WERI-Rb-1 (cell line): ENCODE measurements at regions not wholly inside any gene's neighbourhood (a gene's known extent, or its start where the extent isn't known, plus 50 kb on each side); places are given as distances from the start of the nearest gene placed in this dataset.

ENCODE experiments used
- DNase-seq: peaks from one replicate; pipeline ENCODE4 v3.0.0-alpha.2; 2020
- H3K27ac ChIP-seq: fragments of 250-450 bp; sonication (Bioruptor Pico); 2 replicates; pipeline ENCODE4 v1.5.1; 2020; ENCODE audit warnings: mild to moderate bottlenecking, moderate library complexity
- H3K27me3 ChIP-seq: fragments of 250-450 bp; sonication (Bioruptor Pico); 2 replicates; pipeline ENCODE4 v1.5.1; 2021; ENCODE audit warnings: mild to moderate bottlenecking, low read depth, moderate library complexity; ENCODE audit not compliant: insufficient read depth, severe bottlenecking
- H3K36me3 ChIP-seq: fragments of 250-450 bp; sonication (Bioruptor Pico); 2 replicates; pipeline ENCODE4 v1.5.1; 2020; ENCODE audit warnings: mild to moderate bottlenecking, moderate library complexity
- H3K4me3 ChIP-seq: 2 replicates; pipeline ENCODE4 v1.5.1; 2011; ENCODE audit warnings: low read depth, mild to moderate bottlenecking, control low read depth, low read length
- H3K9me3 ChIP-seq: fragments of 250-450 bp; sonication (Bioruptor Pico); 2 replicates; pipeline ENCODE4 v1.5.1; 2021; ENCODE audit warnings: mild to moderate bottlenecking, moderate library complexity; ENCODE audit not compliant: severe bottlenecking
- CTCF ChIP-seq: IDR thresholded peaks from 2 replicates; pipeline ENCODE4 v1.5.1; 2011; ENCODE audit warnings: low read depth, mild to moderate bottlenecking, control low read depth, inconsistent platforms, low read length

DNA sequence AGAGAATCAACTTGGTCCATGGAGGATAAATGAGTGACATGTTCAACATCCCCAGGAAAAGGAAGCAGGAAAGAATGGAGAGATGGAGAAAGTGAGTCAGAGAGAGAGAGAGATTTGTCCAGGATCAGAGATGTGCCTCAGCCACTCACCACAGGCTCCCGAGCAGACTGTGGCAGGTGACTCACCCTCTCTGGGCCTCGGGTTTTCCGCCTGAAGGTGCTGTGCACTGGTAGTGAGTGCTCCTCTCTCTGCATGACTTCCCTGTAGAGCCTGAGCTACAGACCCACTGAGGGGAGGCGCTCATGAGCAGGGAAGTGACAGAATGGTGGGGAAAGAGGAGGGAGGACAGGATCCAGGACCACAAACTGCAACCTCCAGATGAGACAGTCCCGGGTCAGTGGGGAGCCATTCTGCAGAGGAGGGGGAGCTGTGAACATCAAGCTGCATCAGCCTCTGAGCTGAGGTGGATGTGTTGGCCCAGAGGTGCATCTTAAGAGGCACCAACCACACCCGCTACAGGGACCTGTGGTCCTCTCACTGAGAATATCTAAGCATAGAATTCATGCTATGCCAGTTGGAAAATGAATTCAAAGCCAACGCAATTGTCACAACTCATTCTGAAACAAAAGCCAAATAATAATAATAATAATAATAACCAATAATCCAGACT is 433.4 kb downstream of the BRD1 start:
- no peak overlapping the region for H3K27ac ChIP-seq
- H3K27me3 ChIP-seq, result no peaks in the 10 kb centered on the region
- peak; percentile 7; the same call in 1 of the 2 replicates for TF ChIP-seq CTCF
- no peaks in the 10 kb centered on the region for H3K9me3 ChIP-seq
- no peaks in the 10 kb centered on the region for H3K36me3 ChIP-seq
- DNase-seq, result no peak
- H3K4me3 ChIP-seq, result no peak overlapping the region

DNA sequence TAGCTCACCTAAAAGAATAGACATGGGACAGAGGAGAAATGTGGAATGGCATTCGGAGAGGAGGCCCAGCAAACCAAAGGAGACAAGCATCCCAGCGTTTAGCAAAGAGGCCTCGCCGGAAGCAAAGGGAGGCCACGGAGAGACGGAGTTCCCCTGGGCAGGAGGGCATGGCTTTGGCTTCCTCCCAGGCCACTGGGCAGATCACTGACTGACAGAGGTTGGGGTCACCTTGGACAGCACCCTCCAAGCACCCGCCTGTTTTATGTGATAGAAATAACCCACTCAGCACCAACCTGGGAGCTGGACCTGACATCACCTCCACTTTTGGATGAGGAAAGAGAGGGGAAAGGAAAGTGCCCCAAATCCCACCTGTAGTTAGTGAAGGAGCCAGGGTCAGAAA is 434.1 kb downstream of the BRD1 start:
- TF ChIP-seq CTCF, result no peak
- Histone ChIP-seq H3K9me3 (no peaks in the 10 kb centered on the region), H3K27me3 (no peaks in the 10 kb centered on the region)

DNA sequence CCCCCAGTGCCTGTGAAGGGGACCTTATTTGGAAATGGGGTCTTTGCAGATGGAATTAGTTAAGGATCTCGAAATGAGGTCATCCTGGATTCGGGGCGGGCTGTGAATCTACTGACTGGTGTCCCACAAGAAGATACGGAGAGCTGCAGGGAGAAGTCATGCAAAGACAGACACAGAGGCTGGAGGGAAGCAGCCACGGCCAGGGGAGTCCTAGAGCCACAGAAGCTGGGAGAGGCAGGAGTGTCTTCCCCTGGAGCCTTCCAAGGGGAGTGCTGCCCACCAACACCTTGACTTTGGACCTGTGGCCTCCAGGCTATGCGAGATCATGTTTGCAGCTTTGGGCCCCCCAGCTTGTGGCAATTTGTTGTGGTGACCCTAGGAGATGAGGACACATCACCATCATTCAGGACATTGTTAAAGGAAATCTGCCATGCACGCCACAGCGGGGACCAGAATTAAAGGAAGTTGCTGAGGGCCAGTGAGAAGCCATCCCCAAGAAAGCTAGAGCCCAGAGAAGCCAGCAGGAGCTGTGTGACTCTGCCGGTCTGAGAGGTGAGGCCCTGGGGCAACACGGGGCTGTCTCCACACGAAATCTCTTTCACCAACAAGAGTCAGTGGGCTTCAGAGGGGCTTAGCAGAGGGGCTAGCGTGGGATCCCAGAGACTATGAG is 434.7 kb downstream of the BRD1 start:
- Histone ChIP-seq H3K27me3 (no peaks in the 10 kb centered on the region), H3K9me3 (no peaks in the 10 kb centered on the region), H3K36me3 (no peaks in the 10 kb centered on the region), H3K27ac (no peak overlapping the region), H3K4me3 (no peak overlapping the region)
- TF ChIP-seq CTCF, result no peak
- no peak for DNase-seq

More for the DNA sequence above, 434.1 kb downstream of the BRD1 start:
- Histone ChIP-seq H3K27ac (no peak overlapping the region), H3K36me3 (no peaks in the 10 kb centered on the region), H3K4me3 (no peak overlapping the region)
- DNase-seq, result no peak

DNA sequence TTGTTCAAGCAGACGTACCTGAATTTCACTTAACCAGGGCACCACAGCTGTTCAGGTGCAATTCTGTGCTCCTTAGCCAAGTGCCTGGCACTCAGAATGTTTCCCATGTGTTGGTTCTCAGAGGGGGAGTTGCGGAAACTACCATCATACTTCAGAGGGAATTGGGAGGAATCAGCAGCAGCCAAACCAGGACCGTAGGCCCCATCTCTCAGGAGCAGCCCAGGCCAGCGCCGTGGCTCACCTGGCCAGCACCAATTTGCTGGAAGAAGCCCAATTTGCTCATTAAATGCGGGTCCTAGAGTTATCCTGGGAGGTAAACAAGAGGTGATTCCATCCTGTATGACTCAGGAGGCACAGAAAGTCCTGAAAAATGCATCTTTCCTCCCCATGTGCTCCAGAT is 435.4 kb downstream of the BRD1 start:
- no peak for DNase-seq
- Histone ChIP-seq H3K36me3 (no peaks in the 10 kb centered on the region), H3K9me3 (no peaks in the 10 kb centered on the region), H3K4me3 (no peak overlapping the region), H3K27me3 (no peaks in the 10 kb centered on the region), H3K27ac (no peak overlapping the region)
- no peak for TF ChIP-seq CTCF

- DNase-seq, result no peak
- no peak overlapping the region for H3K4me3 ChIP-seq
These were observed 436.2 kb downstream of the BRD1 start for GRCh38 chr22:49391436-49391835.

More at GRCh38 chr22:49391436-49391835, 436.2 kb downstream of the BRD1 start:
- TF ChIP-seq CTCF, result no peak
- H3K36me3 ChIP-seq, result no peaks in the 10 kb centered on the region
- no peak overlapping the region for H3K27ac ChIP-seq
- H3K27me3 ChIP-seq, result no peaks in the 10 kb centered on the region
- H3K9me3 ChIP-seq, result no peaks in the 10 kb centered on the region
